Activated CD8-positive, alpha-beta memory T cell treated with anti-CD3 and anti-CD28 coated beads, Interleukin-2, amount 10 ng/mL, durations not matched to agents 7 days and 5 days (primary cell): ENCODE measurements at regions not wholly inside any gene's neighbourhood (a gene's known extent, or its start where the extent isn't known, plus 50 kb on each side); places are given as distances from the start of the nearest gene placed in this dataset.
"Not testable (repeated sequence)": the region's sequence is repeated elsewhere in the genome, so short reads cannot be mapped to it uniquely, and the experiment has no call there.

Experiments used
- ATAC-seq: fragments of 150-1000 bp; cut with Tn5 transposase; one replicate; pipeline ENCODE4 v1.10.0; 2021; ENCODE audit warnings: moderate library complexity
- CTCF ChIA-PET: fragments of 350-600 bp; sonication (Branson Sonifier 250); formaldehyde crosslinking; loops from one replicate; lab custom pipeline; 2021; ENCODE audit warnings: antibody characterized with exemption; lab: Charles Lee
- DNase-seq: peaks from one replicate; pipeline ENCODE4 v3.0.0-alpha.2; 2020
- H3K27ac Mint-ChIP-seq: one replicate; pipeline ENCODE4 v1.8.0; 2021; ENCODE audit warnings: mild to moderate bottlenecking, mixed read lengths
- H3K27me3 Mint-ChIP-seq: one replicate; pipeline ENCODE4 v1.8.0; 2021; ENCODE audit warnings: mixed read lengths
- H3K36me3 Mint-ChIP-seq: one replicate; pipeline ENCODE4 v1.8.0; 2021; ENCODE audit warnings: mild to moderate bottlenecking, mixed read lengths
- H3K4me1 Mint-ChIP-seq: one replicate; pipeline ENCODE4 v1.8.0; 2021; ENCODE audit warnings: mixed read lengths
- H3K4me3 Mint-ChIP-seq: one replicate; pipeline ENCODE4 v1.8.0; 2021; ENCODE audit warnings: mild to moderate bottlenecking, moderate library complexity, mixed read lengths
- H3K9me3 Mint-ChIP-seq: one replicate; pipeline ENCODE4 v1.8.0; 2022; ENCODE audit warnings: low read depth, mixed read lengths

DNA sequence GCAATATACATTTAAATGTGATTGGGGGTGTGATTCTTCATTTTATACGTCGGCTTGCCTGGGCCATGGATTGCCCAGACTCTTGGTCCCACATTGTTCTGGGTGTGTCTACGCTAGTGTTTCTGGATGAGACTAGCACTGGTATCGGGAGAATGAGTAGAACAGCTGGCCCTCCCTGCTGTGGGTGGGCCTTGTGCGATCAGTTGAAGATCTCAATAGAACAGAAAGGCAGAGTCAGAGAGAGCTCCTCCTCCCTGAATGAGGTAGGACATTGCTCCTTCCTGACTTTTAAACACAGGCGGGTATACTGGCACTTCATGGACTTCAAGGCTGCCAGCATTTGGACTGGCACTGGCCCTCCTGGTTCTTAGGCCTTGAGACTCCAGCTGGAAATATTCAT lies 603.0 kb downstream of the LIG4 start:
- H3K27me3 Mint-ChIP-seq, result no peaks in the 10 kb centered on the region
- DNase-seq, result no peak
- H3K4me3 Mint-ChIP-seq, result no peak overlapping the region
- no peaks in the 10 kb centered on the region for H3K4me1 Mint-ChIP-seq
- peaks cover 11% of the 10 kb centered on the region for H3K9me3 Mint-ChIP-seq
- CTCF ChIA-PET, result no interaction called here
- no peak for ATAC-seq
- H3K36me3 Mint-ChIP-seq, result no peaks in the 10 kb centered on the region
- H3K27ac Mint-ChIP-seq, result no peak overlapping the region

DNA sequence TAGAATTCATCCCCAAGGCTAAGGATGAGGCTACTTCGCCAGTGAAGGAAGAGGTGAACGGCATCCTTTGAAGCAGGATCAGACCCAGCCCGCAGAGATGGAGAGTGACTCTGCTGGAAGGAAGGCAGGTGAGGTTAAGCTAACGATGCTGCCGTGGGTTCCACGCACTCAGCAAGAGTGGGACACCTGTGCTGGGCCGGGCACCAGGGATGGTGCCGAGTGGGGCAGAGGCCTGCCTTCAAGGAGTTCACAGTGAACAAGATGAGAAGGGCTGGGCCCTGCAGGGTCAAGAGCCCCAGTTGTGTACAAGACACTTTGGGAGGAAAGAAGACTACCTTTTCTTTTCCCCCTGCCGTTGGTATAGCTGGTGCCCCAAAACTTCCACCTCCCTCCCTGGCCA lies 606.6 kb downstream of the LIG4 start:
- no peak overlapping the region for H3K4me3 Mint-ChIP-seq
- CTCF ChIA-PET, result no interaction called here
- ATAC-seq, result no peak
- no peak for DNase-seq
- peaks cover 11% of the 10 kb centered on the region for H3K9me3 Mint-ChIP-seq
- no peak overlapping the region for H3K27ac Mint-ChIP-seq
- no peaks in the 10 kb centered on the region for H3K27me3 Mint-ChIP-seq
- H3K36me3 Mint-ChIP-seq, result no peaks in the 10 kb centered on the region
- no peaks in the 10 kb centered on the region for H3K4me1 Mint-ChIP-seq

DNA sequence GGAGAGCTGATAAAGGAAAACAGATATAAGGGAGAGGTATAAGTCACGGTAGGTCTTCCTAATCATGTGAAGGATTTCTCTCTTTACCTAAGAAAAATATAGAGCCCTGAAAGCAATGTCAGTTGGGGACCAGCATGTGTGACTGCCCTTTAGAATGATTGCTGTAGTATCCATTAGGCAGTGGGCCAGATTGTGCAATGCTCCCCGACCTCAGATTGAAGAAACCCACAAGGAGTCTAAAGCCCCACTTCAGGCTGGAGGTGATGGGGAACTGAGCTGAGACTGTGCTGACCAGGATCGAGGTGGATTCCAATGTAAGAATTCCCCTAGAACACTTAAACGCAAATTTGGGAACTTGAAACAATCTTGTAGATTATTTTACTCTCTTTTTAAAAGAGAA lies 614.4 kb downstream of the LIG4 start:
- CTCF ChIA-PET, result no interaction called here
- H3K36me3 Mint-ChIP-seq, result no peaks in the 10 kb centered on the region
- H3K9me3 Mint-ChIP-seq, result peaks cover 3% of the 10 kb centered on the region
- H3K4me3 Mint-ChIP-seq, result no peak overlapping the region
- ATAC-seq (no peak), DNase-seq (no peak)
- H3K4me1 Mint-ChIP-seq, result no peaks in the 10 kb centered on the region
- H3K27ac Mint-ChIP-seq, result no peak overlapping the region
- H3K27me3 Mint-ChIP-seq, result no peaks in the 10 kb centered on the region

DNA sequence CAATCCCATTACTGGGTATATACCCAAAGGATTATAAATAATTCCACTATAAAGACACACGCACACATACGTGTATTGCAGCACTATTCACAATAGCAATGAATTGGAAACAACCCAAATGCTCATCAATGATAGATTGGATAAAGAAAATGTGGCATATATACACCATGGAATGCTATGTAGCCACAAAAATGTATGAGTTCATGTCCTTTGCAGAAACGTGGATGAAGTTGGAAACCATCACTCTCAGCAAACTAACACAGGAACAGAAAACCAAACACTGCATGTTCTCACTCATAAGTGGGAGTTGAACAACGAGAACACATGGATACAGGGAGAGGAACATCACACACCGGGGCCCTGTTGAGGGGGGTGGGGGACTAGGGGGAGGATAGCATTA lies 619.0 kb downstream of the LIG4 start:
- CTCF ChIA-PET, H3K9me3 Mint-ChIP-seq, H3K27ac Mint-ChIP-seq, ATAC-seq, H3K36me3 Mint-ChIP-seq, H3K4me3 Mint-ChIP-seq, DNase-seq, H3K27me3 Mint-ChIP-seq, H3K4me1 Mint-ChIP-seq: not testable (repeated sequence)

DNA sequence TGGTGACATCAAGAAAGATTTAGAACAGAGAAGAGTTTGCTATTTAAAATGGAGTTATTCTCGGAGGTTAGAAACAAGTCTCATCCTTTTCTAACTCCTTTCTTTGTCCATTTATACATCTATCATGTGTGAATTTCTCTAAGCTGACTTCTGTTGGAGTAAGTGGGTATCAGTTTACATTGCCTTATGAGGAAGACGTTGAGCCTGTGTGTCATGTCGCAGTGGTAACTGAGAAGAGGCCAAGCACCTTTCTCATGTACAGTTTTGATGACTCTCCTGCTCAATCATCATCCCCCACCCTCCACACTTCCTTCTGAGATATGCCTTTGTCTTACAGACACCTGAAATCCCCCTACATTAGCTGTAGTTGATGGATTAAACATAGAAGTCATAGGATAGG lies 624.8 kb downstream of the LIG4 start:
- no peaks in the 10 kb centered on the region for H3K27me3 Mint-ChIP-seq

DNA sequence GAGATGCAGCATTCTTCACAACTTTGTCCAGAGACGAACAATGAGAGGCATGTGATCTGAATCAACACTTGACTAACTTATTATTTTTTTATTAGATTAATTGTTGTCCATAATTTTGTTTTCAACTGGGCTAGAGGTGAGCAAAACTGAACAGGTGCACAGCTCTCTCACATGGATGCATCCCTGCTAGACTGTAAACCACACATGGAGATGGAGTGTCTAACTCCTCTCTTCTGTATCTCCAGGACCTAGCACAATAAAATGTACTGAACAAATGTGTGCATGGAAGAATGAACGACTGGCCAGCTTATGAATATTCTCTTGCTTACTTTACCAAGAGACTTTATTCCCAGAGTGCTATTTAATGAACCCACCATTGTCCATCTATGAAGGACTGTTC lies 627.7 kb downstream of the LIG4 start:
- DNase-seq (no peak), ATAC-seq (no peak)
- Mint-ChIP-seq H3K9me3 (peaks cover 6% of the 10 kb centered on the region), H3K27me3 (no peaks in the 10 kb centered on the region), H3K27ac (no peak overlapping the region), H3K36me3 (no peaks in the 10 kb centered on the region), H3K4me1 (no peaks in the 10 kb centered on the region), H3K4me3 (no peak overlapping the region)
- CTCF ChIA-PET, result no interaction called here

More for the DNA sequence above, 624.8 kb downstream of the LIG4 start:
- H3K4me3 Mint-ChIP-seq, result no peak overlapping the region
- CTCF ChIA-PET, result no interaction called here
- H3K36me3 Mint-ChIP-seq, result no peaks in the 10 kb centered on the region
- H3K4me1 Mint-ChIP-seq, result no peaks in the 10 kb centered on the region
- no peak overlapping the region for H3K27ac Mint-ChIP-seq
- peaks cover 6% of the 10 kb centered on the region for H3K9me3 Mint-ChIP-seq
- DNase-seq (no peak), ATAC-seq (no peak)

DNA sequence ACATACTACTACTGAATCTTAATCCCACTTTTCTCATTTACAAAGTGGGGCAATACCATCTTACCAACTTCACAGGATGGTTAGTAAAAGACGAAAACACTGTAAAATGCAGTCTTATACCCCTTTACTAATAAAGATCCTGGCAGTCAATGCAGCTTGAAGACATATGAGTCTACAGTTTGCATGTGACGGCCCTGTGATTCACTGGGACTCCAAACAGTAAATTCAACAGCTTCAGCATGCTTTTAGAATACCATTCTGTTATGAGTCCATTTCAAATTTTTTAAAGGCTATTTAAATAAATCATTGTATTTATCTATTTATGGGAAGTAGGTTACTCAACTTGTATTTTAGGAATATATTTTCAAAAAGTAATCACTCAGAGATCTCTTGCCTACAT lies 629.1 kb downstream of the LIG4 start:
- Mint-ChIP-seq H3K36me3 (no peaks in the 10 kb centered on the region), H3K27ac (no peak overlapping the region), H3K4me1 (no peaks in the 10 kb centered on the region), H3K4me3 (no peak overlapping the region), H3K27me3 (no peaks in the 10 kb centered on the region), H3K9me3 (peaks cover 8% of the 10 kb centered on the region)
- CTCF ChIA-PET, result no interaction called here
- DNase-seq (no peak), ATAC-seq (no peak)

DNA sequence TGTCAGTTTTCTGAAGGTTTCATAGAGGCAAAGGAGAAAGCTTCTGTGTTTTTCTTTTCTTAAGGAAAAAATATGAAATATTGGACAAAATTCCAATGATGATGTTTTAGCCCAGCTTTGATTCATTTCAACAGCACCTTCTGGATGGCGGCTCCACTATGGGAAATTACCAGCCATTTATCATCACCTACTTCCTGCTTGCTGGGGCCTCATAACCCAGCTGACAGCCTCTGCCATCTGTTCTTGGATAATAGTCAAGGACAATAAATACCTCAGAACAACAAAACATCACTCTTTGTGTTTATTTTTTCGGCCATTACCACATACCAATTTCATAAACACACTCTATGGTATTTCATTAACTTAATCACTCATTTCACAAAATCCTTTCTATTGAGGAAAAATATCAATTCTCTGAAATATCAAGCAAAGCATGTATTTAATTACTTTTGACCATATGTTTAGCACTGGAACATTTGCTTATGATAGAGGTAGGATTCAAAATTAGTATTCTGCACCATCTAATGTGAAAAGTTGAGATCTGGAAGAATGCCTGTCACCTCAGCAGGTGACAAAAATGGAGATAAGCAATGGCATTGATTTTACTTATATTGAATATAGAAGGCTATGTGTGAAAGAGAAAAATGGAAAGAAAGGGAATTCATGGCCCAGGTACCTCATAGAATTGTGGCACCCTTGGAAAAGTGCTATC lies 629.7 kb downstream of the LIG4 start:
- peaks cover 8% of the 10 kb centered on the region for H3K9me3 Mint-ChIP-seq
- no peak overlapping the region for H3K27ac Mint-ChIP-seq
- H3K36me3 Mint-ChIP-seq, result no peaks in the 10 kb centered on the region
- H3K27me3 Mint-ChIP-seq, result no peaks in the 10 kb centered on the region
- DNase-seq, result no peak
- no peak for ATAC-seq
- H3K4me1 Mint-ChIP-seq, result no peaks in the 10 kb centered on the region
- CTCF ChIA-PET, result no interaction called here
- no peak overlapping the region for H3K4me3 Mint-ChIP-seq

DNA sequence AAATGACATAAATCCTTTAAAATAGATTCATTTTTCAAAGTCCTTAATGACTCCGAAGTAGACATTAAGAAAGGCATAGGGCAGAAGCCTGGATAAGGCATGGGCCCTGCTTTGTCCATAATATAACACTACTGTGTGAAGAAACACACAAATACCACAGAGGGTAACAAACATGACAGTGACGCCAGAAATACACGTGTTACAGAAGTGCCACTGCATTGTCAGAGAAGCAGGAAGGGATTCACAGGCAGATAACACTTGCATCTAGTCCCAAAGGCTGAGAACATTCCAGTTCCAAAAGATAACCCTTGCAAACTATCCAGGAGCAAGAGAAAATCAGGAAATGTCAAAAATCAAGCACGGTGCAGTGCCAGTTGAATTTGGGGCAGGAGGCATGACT lies 633.2 kb downstream of the LIG4 start:
- Mint-ChIP-seq H3K27ac (no peak overlapping the region), H3K4me1 (no peaks in the 10 kb centered on the region), H3K4me3 (no peak overlapping the region), H3K27me3 (no peaks in the 10 kb centered on the region), H3K36me3 (no peaks in the 10 kb centered on the region), H3K9me3 (peaks cover 8% of the 10 kb centered on the region)
- no peak for DNase-seq
- CTCF ChIA-PET, result no interaction called here
- ATAC-seq, result no peak

DNA sequence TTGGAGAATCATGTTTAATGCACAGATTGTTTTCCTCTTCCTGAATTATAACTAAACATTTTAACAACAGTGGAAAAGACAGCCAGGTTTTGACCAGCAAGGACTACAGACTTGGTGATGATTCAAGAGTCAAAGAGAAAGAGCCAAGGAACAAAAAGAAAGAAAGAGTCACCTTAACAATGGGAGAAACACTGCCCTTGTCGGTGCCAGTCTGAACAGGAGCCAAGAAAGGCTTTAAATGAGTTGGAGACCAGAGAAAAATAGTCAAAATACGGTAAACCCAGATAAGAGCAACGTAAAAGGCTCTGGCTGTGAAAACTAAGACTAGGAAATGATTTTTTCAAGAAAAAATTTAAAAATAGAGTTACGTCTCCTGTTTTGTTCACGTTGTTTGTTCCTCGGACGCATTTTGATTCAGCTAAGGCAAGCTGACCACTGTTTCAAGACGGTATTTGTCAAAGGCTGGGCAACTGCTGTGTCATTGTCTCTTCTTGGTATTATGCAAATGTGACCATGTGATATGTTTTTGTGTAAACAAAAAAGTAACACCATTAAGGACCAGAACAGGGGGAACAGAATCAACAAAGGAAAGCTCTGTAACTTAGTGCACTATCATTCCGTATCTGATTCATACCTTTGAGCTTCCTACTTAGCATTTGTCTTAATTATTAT lies 634.5 kb downstream of the LIG4 start:
- CTCF ChIA-PET, result interaction anchor here (0.6 to 0.9 kb wide), 2 partner anchors 19 to 25 kb away, joined by 3 read pairs; no protein-coding TSS in a partner anchor
- DNase-seq, result no peak
- Mint-ChIP-seq H3K36me3 (no peaks in the 10 kb centered on the region), H3K4me3 (no peak overlapping the region), H3K27me3 (no peaks in the 10 kb centered on the region), H3K4me1 (no peaks in the 10 kb centered on the region), H3K27ac (no peak overlapping the region), H3K9me3 (peaks cover 5% of the 10 kb centered on the region)
- ATAC-seq, result no peak

DNA sequence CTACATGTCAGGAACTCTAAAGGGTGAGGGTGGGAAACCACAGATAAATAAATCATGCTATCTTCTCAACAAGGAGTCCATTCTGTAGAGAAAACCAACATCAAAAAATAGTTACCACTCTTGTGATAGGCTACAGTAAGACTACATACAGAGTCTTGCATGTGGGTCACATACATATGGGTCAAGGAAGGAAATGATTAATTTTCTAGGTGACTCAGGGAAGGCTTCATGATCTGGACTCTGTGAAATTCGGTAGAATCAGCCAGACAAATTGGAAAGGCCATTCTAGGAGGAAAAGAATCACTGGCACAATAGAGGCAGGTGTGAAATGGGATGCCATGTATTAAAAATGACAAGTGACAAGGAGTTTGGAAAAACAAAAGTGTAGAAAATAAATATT lies 638.9 kb downstream of the LIG4 start:
- no peak overlapping the region for H3K4me3 Mint-ChIP-seq
- H3K9me3 Mint-ChIP-seq, result peaks cover 7% of the 10 kb centered on the region
- H3K36me3 Mint-ChIP-seq, result no peaks in the 10 kb centered on the region
- ATAC-seq, result no peak
- H3K4me1 Mint-ChIP-seq, result no peaks in the 10 kb centered on the region
- no peak for DNase-seq
- no peaks in the 10 kb centered on the region for H3K27me3 Mint-ChIP-seq
- CTCF ChIA-PET, result no interaction called here
- H3K27ac Mint-ChIP-seq, result no peak overlapping the region

DNA sequence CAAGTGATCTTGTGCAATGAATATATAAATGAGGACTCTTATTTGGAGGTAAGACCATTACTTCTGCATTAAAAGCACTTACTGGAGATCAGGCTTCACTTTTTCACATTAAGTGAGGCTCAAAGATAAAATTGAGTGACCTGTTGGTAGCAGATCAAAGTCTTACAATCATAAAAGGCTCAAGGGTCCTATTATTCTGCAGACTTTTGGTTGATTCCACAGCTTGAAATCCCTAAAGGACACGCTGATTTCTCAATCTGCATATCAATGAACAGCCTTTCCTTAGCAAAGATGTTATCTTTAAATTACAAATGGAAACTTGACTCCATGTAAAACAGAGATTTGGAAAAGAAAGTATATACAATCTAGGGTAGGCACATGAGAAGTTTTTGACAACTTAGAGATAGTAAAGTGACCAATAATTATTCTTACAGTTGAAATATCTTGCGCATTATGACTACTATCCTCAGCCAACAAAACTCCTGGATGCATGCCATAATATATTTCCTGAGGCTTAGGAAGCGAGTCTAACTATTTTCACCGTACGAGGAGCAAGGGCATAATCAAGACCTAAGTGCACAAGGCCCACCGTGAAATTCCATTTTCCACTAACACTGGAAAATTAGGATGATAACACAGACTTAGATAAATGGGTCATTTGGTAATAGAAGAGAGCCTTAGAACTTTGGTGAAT lies 640.7 kb downstream of the LIG4 start:
- Mint-ChIP-seq H3K36me3 (no peaks in the 10 kb centered on the region), H3K9me3 (peaks cover 7% of the 10 kb centered on the region)
- ATAC-seq, result no peak

DNA sequence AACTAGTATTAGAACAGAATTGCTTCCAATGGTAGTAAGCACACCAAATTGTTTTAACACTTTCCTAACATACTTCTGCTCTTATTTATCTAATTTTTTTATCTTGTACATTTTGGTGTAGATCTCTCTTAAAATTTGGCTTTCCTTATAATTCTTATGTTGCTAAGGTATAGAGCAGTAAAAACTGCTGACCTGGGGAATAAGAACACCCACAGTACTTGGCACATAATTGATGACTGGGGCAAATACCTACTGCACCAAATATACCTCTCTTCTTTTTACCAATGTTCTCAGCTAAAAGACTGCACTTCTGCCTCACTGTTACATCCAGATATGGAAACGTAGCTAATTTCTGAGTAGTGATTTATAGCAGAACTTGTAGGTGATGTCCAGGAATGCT lies 642.2 kb downstream of the LIG4 start:
- DNase-seq (no peak), ATAC-seq (no peak)
- no peak overlapping the region for H3K27ac Mint-ChIP-seq
- peaks cover 9% of the 10 kb centered on the region for H3K9me3 Mint-ChIP-seq
- no peaks in the 10 kb centered on the region for H3K27me3 Mint-ChIP-seq
- CTCF ChIA-PET, result no interaction called here
- H3K4me1 Mint-ChIP-seq, result no peaks in the 10 kb centered on the region
- H3K4me3 Mint-ChIP-seq, result no peak overlapping the region
- no peaks in the 10 kb centered on the region for H3K36me3 Mint-ChIP-seq

More for the DNA sequence above, 640.7 kb downstream of the LIG4 start:
- Mint-ChIP-seq H3K4me3 (no peak overlapping the region), H3K27me3 (no peaks in the 10 kb centered on the region), H3K27ac (no peak overlapping the region), H3K4me1 (no peaks in the 10 kb centered on the region)
- DNase-seq, result no peak
- CTCF ChIA-PET, result no interaction called here

DNA sequence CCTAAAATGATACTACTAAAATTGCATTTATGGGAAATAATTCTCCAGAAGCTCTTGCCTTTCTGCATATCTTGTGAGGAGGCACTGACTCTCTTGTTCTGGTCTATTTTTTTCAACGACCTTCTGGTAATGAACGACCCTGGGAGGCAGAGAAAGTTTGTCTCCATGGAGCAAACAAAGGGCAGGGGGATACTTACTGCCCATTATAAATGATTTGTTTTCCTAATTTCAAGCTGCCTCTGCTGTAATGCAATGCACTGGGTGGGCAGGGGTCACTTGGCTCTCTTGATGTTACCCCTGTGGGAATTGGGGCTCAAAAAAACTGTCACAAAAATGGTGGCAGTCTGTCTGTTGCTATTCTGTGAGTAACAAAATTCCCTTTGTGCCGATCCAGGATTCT lies 643.2 kb downstream of the LIG4 start:
- H3K27me3 Mint-ChIP-seq, result no peaks in the 10 kb centered on the region
- no peak for DNase-seq
- no peaks in the 10 kb centered on the region for H3K36me3 Mint-ChIP-seq
- ATAC-seq, result no peak
- no peak overlapping the region for H3K4me3 Mint-ChIP-seq
- peaks cover 7% of the 10 kb centered on the region for H3K9me3 Mint-ChIP-seq
- CTCF ChIA-PET, result no interaction called here
- H3K27ac Mint-ChIP-seq, result no peak overlapping the region
- H3K4me1 Mint-ChIP-seq, result no peaks in the 10 kb centered on the region
